A549 (cell line): ENCODE measurements at regions not wholly inside any gene's neighbourhood (a gene's known extent, or its start where the extent isn't known, plus 50 kb on each side); places are given as distances from the start of the nearest gene placed in this dataset.

Experiments used
- ATAC-seq, 2 experiments: fragments of 200-7000 bp in 1 of 2; fragments of >200 bp in 1 of 2; cut with Nextera tagmentation in 1 of 2; cut with Tn5 transposase in 1 of 2; 3 replicates each; pipeline versions ENCODE4 v1.8.0 to v1.9.1; 2018 to 2020; ENCODE audit warnings: mild to moderate bottlenecking in 1 of 2, moderate library complexity in 1 of 2
- CTCF ChIA-PET: fragments of 300-600 bp; sonication (Branson Sonifier 250); formaldehyde crosslinking; extraction: SDS; loops from one replicate; lab custom pipeline; 2021; ENCODE audit warnings: antibody characterized with exemption, inconsistent platforms; lab: Yijun Ruan, JAX
- POLR2A ChIA-PET: fragments of 350-600 bp; formaldehyde crosslinking; extraction: SDS; loops from one replicate; lab custom pipeline; 2021; ENCODE audit warnings: antibody characterized with exemption, inconsistent platforms; lab: Yijun Ruan, JAX
- DNase-seq, 2 experiments: peaks; one replicate each; pipeline versions ENCODE4 v3.0.0 to v3.0.0-alpha.2; 2011 to 2016; ENCODE audit warnings: low read depth in 1 of 2, low spot score in 1 of 2
- FAIRE-seq: peaks from 2 replicates; lab custom pipeline; 2011; peaks lifted over from hg19 to GRCh38; lab: Jason Lieb, UNC
- H3K27ac ChIP-seq, 2 experiments: fragments of >200 bp; sonication (Bioruptor Twin); formaldehyde crosslinking; 3 replicates each; pipeline ENCODE4 v1.5.1; 2016 to 2017
- H3K4me1 ChIP-seq: fragments of >200 bp; sonication (Bioruptor Twin); formaldehyde crosslinking; 3 replicates; pipeline ENCODE4 v1.6.1; 2016
- H3K4me2 ChIP-seq: fragments of >200 bp; sonication (Bioruptor Twin); formaldehyde crosslinking; 3 replicates; pipeline ENCODE4 v1.6.1; 2016
- H3K4me3 ChIP-seq: fragments of >200 bp; sonication (Bioruptor Twin); formaldehyde crosslinking; 3 replicates; pipeline ENCODE4 v1.5.1; 2016
- H3K9me3 ChIP-seq: fragments of >200 bp; sonication (Bioruptor Twin); formaldehyde crosslinking; 3 replicates; pipeline ENCODE4 v1.6.1; 2016
- ATOH8 ChIP-seq: fragments of 250-450 bp; sonication (Bioruptor Pico); IDR thresholded peaks from 2 replicates; pipeline ENCODE4 v1.5.0; 2020; ENCODE audit warnings: low read depth, mild to moderate bottlenecking, moderate library complexity
- BHLHE40 ChIP-seq: IDR thresholded peaks from 2 replicates; pipeline ENCODE4 v1.6.1; 2012; ENCODE audit warnings: low read depth, low read length, inconsistent platforms
- CBX2 ChIP-seq: fragments of 200-600 bp; sonication (generic); IDR thresholded peaks from 2 replicates; pipeline ENCODE4 v1.6.1; 2016; ENCODE audit warnings: low read depth, mild to moderate bottlenecking, borderline replicate concordance
- CBX8 ChIP-seq: fragments of 200-600 bp; sonication (generic); IDR thresholded peaks from 2 replicates; pipeline ENCODE4 v1.6.1; 2016
- CHD2 ChIP-seq: fragments of 150-350 bp; IDR thresholded peaks from 2 replicates; pipeline ENCODE4 v1.6.1; 2014; ENCODE audit warnings: low read length; ENCODE audit not compliant: partially characterized antibody
- CTCF ChIP-seq: fragments of >200 bp; sonication (Bioruptor Twin); formaldehyde crosslinking; IDR thresholded peaks from 3 replicates; pipeline ENCODE4 v1.5.1; 2016
- EHMT2 ChIP-seq: fragments of 200-600 bp; sonication (generic); IDR thresholded peaks from 2 replicates; pipeline ENCODE4 v1.6.1; 2016; ENCODE audit warnings: antibody characterized with exemption, low read depth, mild to moderate bottlenecking, moderate library complexity
- ESRRA ChIP-seq: fragments of 150-350 bp; IDR thresholded peaks from 2 replicates; pipeline ENCODE4 v1.6.1; 2014; ENCODE audit warnings: mild to moderate bottlenecking, low read length, borderline replicate concordance
- FOSL2 ChIP-seq, 2 experiments: fragments of 450-650 bp in 1 of 2; fragments of >200 bp in 1 of 2; sonication (Bioruptor Twin) in 1 of 2; formaldehyde crosslinking; IDR thresholded peaks; 2 replicates each; pipeline versions ENCODE4 v1.5.0 to v1.6.1; 2016 to 2020; ENCODE audit warnings: mild to moderate bottlenecking in 1 of 2, moderate library complexity in 1 of 2
- FOXS1 ChIP-seq: fragments of 250-450 bp; sonication (Bioruptor Pico); IDR thresholded peaks from 2 replicates; pipeline ENCODE4 v1.5.0; 2020; ENCODE audit warnings: mild to moderate bottlenecking, moderate library complexity
- GATA3 ChIP-seq: IDR thresholded peaks from 2 replicates; pipeline ENCODE4 v1.6.1; 2012; ENCODE audit warnings: borderline replicate concordance
- HDAC2 ChIP-seq: fragments of 200-600 bp; sonication (generic); IDR thresholded peaks from 2 replicates; pipeline ENCODE4 v1.6.1; 2016
- HOXA7 ChIP-seq: fragments of 250-450 bp; sonication (Bioruptor Pico); IDR thresholded peaks from 2 replicates; pipeline ENCODE4 v1.5.0; 2020; ENCODE audit warnings: mild to moderate bottlenecking, moderate library complexity
- HOXB5 ChIP-seq: fragments of 250-450 bp; sonication (Bioruptor Pico); IDR thresholded peaks from 2 replicates; pipeline ENCODE4 v1.5.0; 2020; ENCODE audit warnings: mild to moderate bottlenecking, moderate library complexity
- JUNB ChIP-seq: fragments of >200 bp; sonication (Bioruptor Twin); formaldehyde crosslinking; IDR thresholded peaks from 2 replicates; pipeline ENCODE4 v1.6.1; 2016
- KDM1A ChIP-seq: fragments of 200-600 bp; sonication (generic); IDR thresholded peaks from 2 replicates; pipeline ENCODE4 v1.6.1; 2016; ENCODE audit warnings: low read depth, mild to moderate bottlenecking
- MAFK ChIP-seq: fragments of 450-650 bp; IDR thresholded peaks from 2 replicates; pipeline ENCODE4 v1.6.1; 2014; ENCODE audit not compliant: partially characterized antibody
- MYC ChIP-seq: IDR thresholded peaks from 2 replicates; pipeline ENCODE4 v1.6.1; 2012; ENCODE audit warnings: mild to moderate bottlenecking, inconsistent platforms, low read length, improper control_type of control experiment, borderline replicate concordance
- NFE2L2 ChIP-seq: fragments of 150-350 bp; conservative IDR thresholded peaks from 2 replicates; pipeline ENCODE4 v1.6.1; 2014; ENCODE audit warnings: low read length
- NPAS2 ChIP-seq: fragments of 250-450 bp; sonication (Bioruptor Pico); IDR thresholded peaks from 2 replicates; pipeline ENCODE4 v1.8.0; 2022; ENCODE audit warnings: mild to moderate bottlenecking, moderate library complexity, borderline replicate concordance
- PHF8 ChIP-seq: fragments of 200-600 bp; sonication (generic); IDR thresholded peaks from 2 replicates; pipeline ENCODE4 v1.6.1; 2016; ENCODE audit warnings: low read depth, mild to moderate bottlenecking, antibody characterized with exemption, moderate library complexity, borderline replicate concordance
- RCOR1 ChIP-seq: fragments of 150-350 bp; IDR thresholded peaks from 2 replicates; pipeline ENCODE4 v1.6.1; 2014; ENCODE audit warnings: antibody characterized with exemption, low read length, low read depth
- RNF2 ChIP-seq: fragments of 200-600 bp; sonication (generic); IDR thresholded peaks from 2 replicates; pipeline ENCODE4 v1.6.1; 2016; ENCODE audit warnings: low read depth, mild to moderate bottlenecking, antibody characterized with exemption, moderate library complexity, borderline replicate concordance
- SMC3 ChIP-seq: fragments of >200 bp; sonication (Bioruptor Twin); formaldehyde crosslinking; IDR thresholded peaks from 3 replicates; pipeline ENCODE4 v1.6.1; 2018; ENCODE audit warnings: inconsistent platforms
- SREBF2 ChIP-seq: fragments of 450-650 bp; IDR thresholded peaks from 2 replicates; pipeline ENCODE4 v1.6.1; 2014; ENCODE audit warnings: mild to moderate bottlenecking, moderate library complexity
- TP53 ChIP-seq: fragments of 250-450 bp; sonication (Bioruptor Pico); IDR thresholded peaks from 2 replicates; pipeline ENCODE4 v1.5.0; 2021; ENCODE audit warnings: mild to moderate bottlenecking, moderate library complexity
- ZC3H11A ChIP-seq: fragments of 450-650 bp; IDR thresholded peaks from 2 replicates; pipeline ENCODE4 v1.6.1; 2014; ENCODE audit warnings: antibody characterized with exemption, mild to moderate bottlenecking
- ZNF302 ChIP-seq: fragments of 250-450 bp; sonication (Bioruptor Pico); IDR thresholded peaks from 2 replicates; pipeline ENCODE4 v1.9.0; 2021; ENCODE audit warnings: inconsistent platforms, mild to moderate bottlenecking, moderate library complexity
- ZSCAN20 ChIP-seq: fragments of 250-450 bp; sonication (Bioruptor Pico); IDR thresholded peaks from 2 replicates; pipeline ENCODE4 v1.8.0; 2022; ENCODE audit warnings: mild to moderate bottlenecking, moderate library complexity
- WGBS: methylation state at CpG from one replicate; pipeline ENCODE4 v1.1.6; 2017; ENCODE audit errors: missing lambda C conversion rate; 5-methylcytosine and 5-hydroxymethylcytosine counted together
- TF ChIP-seq, protein P1 (sequence below): fragments of >200 bp; sonication (Bioruptor Twin); formaldehyde crosslinking; IDR thresholded peaks from 2 replicates; pipeline ENCODE4 v1.6.1; 2016
- TF ChIP-seq, protein P2 (sequence below): fragments of 450-650 bp; IDR thresholded peaks from 2 replicates; pipeline ENCODE4 v1.6.1; 2014; ENCODE audit warnings: antibody characterized with exemption
- TF ChIP-seq, protein P3 (sequence below): fragments of 150-350 bp; IDR thresholded peaks from 2 replicates; pipeline ENCODE4 v1.6.1; 2014; ENCODE audit warnings: low read depth, mild to moderate bottlenecking, low read length

GRCh38 chr4:133058701-133059100 is 90.4 kb upstream of the PCDH10 start:
- TF ChIP-seq MAFK (no peak), ZSCAN20 (CRISPR knock-in tag) (no peak), PHF8 (no peak), CHD2 (no peak), ESRRA (no peak), NFE2L2 (no peak), SMC3 (no peak), ZC3H11A (no peak), FOSL2 (IDR thresholded peaks at IDR 0.05) (no peak), FOSL2 (CRISPR knock-in tag; IDR thresholded peaks at IDR 0.05) (no peak), SREBF2 (no peak), RCOR1 (no peak), HOXA7 (no peak), NPAS2 (CRISPR knock-in tag) (no peak), CTCF (no peak), CBX8 (no peak)
- TF ChIP-seq, protein P1, sequence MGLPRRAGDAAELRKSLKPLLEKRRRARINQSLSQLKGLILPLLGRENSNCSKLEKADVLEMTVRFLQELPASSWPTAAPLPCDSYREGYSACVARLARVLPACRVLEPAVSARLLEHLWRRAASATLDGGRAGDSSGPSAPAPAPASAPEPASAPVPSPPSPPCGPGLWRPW, result no peak
- CTCF ChIA-PET, result no interaction called here
- WGBS, result 8% methylated on average over 2 of the region's 2 CpGs
- ATAC-seq, result no peak
- DNase-seq, result no peak
- H3K27ac ChIP-seq, result no peak overlapping the region
- no peaks in the 10 kb centered on the region for H3K4me1 ChIP-seq
- H3K4me2 ChIP-seq, result no peak overlapping the region
- H3K9me3 ChIP-seq, result no peaks in the 10 kb centered on the region
- no peak overlapping the region for H3K4me3 ChIP-seq
- POLR2A ChIA-PET, result no interaction called here
- FAIRE-seq, result no peak

GRCh38 chr4:133059117-133059516 is 90.0 kb upstream of the PCDH10 start:
- TF ChIP-seq HOXB5 (CRISPR knock-in tag) (no peak), ZNF302 (CRISPR knock-in tag) (no peak), ATOH8 (CRISPR knock-in tag) (no peak), RNF2 (no peak), HDAC2 (no peak), FOXS1 (CRISPR knock-in tag) (no peak), KDM1A (no peak), EHMT2 (no peak), GATA3 (no peak), MYC (no peak), SMC3 (no peak), NPAS2 (CRISPR knock-in tag) (no peak), TP53 (no peak), BHLHE40 (no peak), JUNB (no peak), CBX2 (no peak)
- TF ChIP-seq, protein P2, sequence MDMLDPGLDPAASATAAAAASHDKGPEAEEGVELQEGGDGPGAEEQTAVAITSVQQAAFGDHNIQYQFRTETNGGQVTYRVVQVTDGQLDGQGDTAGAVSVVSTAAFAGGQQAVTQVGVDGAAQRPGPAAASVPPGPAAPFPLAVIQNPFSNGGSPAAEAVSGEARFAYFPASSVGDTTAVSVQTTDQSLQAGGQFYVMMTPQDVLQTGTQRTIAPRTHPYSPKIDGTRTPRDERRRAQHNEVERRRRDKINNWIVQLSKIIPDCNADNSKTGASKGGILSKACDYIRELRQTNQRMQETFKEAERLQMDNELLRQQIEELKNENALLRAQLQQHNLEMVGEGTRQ, result no peak
- TF ChIP-seq, protein P3, sequence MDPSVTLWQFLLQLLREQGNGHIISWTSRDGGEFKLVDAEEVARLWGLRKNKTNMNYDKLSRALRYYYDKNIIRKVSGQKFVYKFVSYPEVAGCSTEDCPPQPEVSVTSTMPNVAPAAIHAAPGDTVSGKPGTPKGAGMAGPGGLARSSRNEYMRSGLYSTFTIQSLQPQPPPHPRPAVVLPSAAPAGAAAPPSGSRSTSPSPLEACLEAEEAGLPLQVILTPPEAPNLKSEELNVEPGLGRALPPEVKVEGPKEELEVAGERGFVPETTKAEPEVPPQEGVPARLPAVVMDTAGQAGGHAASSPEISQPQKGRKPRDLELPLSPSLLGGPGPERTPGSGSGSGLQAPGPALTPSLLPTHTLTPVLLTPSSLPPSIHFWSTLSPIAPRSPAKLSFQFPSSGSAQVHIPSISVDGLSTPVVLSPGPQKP, result no peak
- TF ChIP-seq, all 56 proteins: peak for 0
- Histone ChIP-seq H3K27ac (no peak overlapping the region), H3K4me1 (no peaks in the 10 kb centered on the region), H3K4me3 (no peak overlapping the region), H3K9me3 (no peaks in the 10 kb centered on the region), H3K4me2 (no peak overlapping the region)
- 10% methylated on average over 7 of the region's 7 CpGs for WGBS
- ChIA-PET CTCF (no interaction called here), POLR2A (no interaction called here)
- ATAC-seq (no peak), FAIRE-seq (no peak), DNase-seq (no peak)
